DMS79 treated with DMSO at 0.1 percent for 48 hours (cell line): ENCODE measurements at regions not wholly inside any gene's neighbourhood (a gene's known extent, or its start where the extent isn't known, plus 50 kb on each side); places are given as distances from the start of the nearest gene placed in this dataset.
"Not testable (repeated sequence)": the region's sequence is repeated elsewhere in the genome, so short reads cannot be mapped to it uniquely, and the experiment has no call there.

Experiments used
- DNase-seq: peaks from one replicate; lab custom pipeline; 2025; lab: John Stamatoyannopoulos, UW

- DNase-seq: no peak
These were observed 765.7 kb upstream of the IGFBP7 start for GRCh38 chr4:57875829-57876392.

- no peak for DNase-seq
These were observed 756.4 kb upstream of the IGFBP7 start for GRCh38 chr4:57866468-57867171.

- no peak for DNase-seq
These were observed 755.1 kb upstream of the IGFBP7 start for GRCh38 chr4:57865264-57865663.

GRCh38 chr4:57854748-57855147 is 744.6 kb upstream of the IGFBP7 start:
- DNase-seq: no peak

DNA sequence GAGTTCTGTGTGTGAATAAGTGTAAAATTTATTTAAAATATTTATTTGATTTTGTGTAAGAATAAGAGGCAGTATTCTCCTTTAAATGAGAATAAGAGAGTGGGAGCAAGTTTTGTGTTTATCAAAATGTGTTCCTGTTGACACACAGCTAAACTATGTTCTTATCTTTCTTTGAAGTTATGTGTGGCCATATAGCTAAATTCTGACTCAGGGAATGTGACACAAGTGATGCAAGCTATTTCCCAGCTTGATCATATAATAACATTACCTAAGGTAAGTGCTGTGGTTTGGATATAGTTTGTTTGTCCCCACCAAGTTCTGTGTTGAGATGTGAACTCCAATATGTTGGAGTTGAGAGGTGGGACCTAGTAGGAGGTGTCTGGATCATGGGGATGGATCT is 740.0 kb upstream of the IGFBP7 start:
- no peak for DNase-seq

- DNase-seq: no peak
These were observed 721.9 kb upstream of the IGFBP7 start for GRCh38 chr4:57832083-57832482.

DNA sequence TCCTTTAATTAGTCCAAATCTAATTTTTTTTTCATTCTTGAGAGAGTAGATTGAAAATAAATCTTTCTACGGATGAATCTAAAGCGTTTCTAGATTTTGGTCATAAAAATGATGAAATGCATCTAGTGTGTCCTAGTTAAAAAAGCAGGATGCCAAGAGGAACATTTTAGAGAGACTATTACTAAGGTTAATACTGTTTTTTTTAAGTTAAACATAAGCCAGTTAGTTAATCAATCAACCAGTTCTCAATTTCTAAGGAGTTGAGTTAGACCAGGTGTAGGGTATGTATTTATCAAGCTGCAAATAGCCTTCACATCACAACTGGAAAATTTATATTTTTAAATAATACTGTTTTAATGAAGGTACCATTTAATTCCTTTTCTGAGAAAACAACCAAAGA is 679.5 kb upstream of the IGFBP7 start:
- no peak for DNase-seq

DNA sequence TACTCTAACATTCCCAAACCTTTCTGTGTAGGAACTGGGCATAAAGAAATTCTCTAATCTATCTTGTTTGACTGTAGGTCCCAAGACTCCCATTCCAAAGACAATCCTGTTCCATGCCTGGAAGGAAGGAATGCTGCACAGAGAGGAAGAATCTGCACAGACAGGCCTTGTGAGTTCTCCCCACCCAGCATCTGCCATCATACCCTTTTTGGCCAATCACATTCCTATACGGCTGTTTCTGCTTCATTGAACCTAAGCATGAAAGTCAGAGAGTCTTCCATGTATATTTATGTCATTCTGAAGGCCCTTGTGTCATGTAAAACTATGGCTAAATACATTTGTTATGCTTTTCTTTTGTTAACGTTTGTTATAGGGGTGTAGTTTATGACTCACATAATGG is 667.7 kb upstream of the IGFBP7 start:
- no peak for DNase-seq

GRCh38 chr4:57774681-57775080 is 664.5 kb upstream of the IGFBP7 start:
- no peak for DNase-seq

GRCh38 chr4:57774171-57774570 is 664.0 kb upstream of the IGFBP7 start:
- DNase-seq: no peak

- no peak for DNase-seq
These were observed 656.2 kb upstream of the IGFBP7 start for GRCh38 chr4:57766341-57766740.

- no peak for DNase-seq
These were observed 654.7 kb upstream of the IGFBP7 start for GRCh38 chr4:57764856-57765255.

- no peak for DNase-seq
These were observed 652.9 kb upstream of the IGFBP7 start for GRCh38 chr4:57763070-57763469.

DNA sequence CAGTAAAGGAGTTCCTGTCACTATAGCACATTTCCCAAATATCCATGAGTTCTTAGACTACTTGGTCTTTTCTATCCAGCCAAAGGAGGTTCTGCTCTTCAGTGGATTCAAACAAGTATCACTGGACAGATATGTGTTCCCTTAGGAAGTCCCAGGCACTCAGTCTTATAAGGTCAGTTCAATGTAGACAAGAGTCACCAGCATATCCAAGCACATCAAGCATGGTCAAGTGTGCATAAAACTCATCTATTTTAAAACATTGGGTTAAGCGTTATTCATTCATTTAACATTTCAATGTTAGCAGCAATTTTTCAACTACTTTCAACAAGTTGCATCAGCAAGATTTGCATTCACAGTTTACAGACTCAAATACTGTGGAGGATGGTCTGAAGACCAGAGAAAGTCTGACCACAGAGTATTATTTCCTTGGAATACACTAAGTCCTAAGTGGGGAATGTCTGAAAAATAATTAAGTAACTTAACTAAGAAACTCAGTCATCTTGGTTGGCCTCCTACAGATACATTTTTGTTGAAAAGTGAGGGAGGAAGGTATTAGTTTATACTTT is 630.5 kb upstream of the IGFBP7 start:
- no peak for DNase-seq

GRCh38 chr4:57736781-57737180 is 626.6 kb upstream of the IGFBP7 start:
- DNase-seq: no peak

DNA sequence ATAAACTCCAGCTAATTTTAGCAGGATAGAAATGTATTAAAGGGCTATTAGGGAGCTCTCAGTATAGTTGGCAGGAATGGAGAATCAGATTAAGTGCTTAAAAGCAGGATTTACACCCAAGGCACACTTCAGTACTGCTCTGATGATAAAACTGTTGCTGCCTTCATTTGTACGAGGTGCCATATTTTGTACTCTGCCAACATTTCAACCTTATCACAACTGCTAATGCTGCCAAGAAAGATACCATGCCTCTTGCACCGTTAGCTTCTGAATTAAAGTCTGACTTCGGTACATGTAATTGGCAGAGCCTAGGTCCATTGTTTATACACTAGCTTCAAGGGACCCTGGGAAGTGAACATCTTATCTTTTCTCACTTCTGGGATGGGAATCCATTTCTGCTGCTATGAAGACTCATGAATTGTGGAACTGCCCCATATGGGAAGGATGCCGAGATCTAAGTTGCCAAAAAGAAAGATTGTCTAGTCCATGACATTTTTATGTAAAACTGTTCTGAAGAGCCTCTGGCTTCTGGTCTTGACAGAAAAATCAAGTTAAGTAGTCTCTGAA is 624.0 kb upstream of the IGFBP7 start:
- DNase-seq: no peak

DNA sequence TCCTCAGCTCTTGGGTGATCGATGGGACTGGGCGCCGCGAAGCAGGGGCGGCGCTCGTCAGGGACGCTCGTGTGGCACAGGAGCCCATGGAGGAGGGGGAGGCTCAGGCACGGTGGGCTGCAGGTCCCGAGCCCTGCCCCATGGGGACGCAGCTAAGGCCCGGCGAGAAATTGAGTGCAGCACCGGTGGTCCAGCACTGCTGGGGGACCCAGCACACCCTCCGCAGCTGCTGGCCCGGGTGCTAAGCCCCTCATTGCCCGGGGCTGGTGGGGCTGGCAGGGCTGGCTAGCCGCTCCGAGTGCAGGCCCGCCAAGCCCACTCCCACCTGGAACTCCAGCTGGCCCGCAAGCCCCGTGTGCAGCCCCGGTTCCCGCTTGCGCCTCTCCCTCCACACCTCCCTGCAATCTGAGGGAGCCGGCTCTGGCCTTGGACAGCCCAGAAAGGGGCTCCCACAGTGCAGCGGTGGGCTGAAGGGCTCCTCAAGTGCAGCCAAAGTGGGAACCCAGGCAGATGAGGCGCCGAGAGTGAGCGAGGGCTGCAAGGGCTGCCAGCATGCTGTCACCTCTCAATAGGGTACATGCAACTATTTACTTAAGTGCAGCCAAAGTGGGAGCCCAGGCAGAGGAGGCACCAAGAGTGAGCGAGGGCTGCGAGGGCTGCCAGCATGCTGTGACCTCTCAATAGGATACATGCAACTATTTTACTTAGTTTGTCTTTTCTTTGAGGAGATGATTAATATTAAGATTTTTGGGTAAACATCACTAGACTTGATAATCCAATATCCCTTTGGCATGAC is 619.8 kb upstream of the IGFBP7 start:
- not testable (repeated sequence) for DNase-seq

DNA sequence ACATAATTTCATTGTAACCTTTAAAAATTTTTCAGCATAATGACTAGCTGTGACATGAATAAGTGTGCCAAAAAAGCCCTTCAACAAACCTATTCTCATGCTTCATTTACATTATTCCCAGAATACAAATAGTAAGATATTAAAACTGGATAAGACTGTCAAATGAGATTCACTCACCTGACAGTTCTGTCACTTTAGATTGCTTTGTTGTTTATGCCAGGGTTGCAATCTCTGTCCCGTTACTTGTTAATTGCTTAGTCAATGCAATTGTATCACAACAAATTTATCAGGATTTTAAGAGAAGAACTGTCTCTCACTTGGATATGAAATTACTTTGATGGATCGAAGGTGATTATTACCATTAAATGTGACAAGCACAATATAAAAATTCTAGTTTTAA is 616.0 kb upstream of the IGFBP7 start:
- no peak for DNase-seq

DNA sequence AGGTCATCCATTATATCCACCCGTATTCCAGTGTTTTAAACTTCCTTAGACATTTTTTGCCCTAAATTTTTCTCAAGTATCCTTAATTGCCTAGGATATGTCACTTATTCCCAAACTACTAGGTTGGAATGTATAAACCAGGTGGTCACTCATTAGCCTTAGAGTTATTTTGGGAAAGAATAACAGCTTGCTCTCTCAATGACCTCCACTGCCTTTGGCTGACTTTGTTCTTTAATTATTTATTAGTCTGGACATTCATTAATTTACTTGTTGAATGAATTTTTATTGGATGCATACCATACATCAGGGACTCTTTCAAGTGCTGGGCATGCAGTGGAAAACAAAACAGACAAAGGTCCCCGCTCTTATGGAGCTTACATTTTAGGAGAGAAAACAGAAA is 609.3 kb upstream of the IGFBP7 start:
- DNase-seq: no peak

DNA sequence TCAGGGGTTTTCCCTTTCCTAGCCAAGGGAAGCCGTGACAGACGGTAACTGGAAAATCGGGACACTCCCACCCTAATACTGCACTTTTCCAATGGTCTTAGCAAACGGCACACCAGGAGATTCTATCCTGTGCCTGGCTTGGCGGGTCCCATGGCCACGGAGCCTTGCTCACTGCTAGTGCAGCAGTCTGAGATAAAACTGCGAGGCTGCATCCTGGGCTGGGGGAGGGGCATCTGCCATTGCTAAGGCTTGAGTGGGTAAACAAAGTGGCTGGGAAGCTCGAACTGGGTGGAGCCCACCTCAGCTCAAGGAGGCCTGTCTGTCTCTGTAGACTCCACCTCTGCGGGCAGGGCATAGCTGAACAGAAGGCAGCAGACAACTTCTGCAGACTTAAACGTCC is 604.1 kb upstream of the IGFBP7 start:
- not testable (repeated sequence) for DNase-seq

GRCh38 chr4:57710053-57710452 is 599.9 kb upstream of the IGFBP7 start:
- DNase-seq: no peak

- DNase-seq: no peak
These were observed 581.2 kb upstream of the IGFBP7 start for GRCh38 chr4:57691370-57691769.
